T-helper 2 cell (primary cell): ENCODE measurements at regions not wholly inside any gene's neighbourhood (a gene's known extent, or its start where the extent isn't known, plus 50 kb on each side); places are given as distances from the start of the nearest gene placed in this dataset.
A peak's percentile ranks its signal among the peaks of the same experiment; 100 is the strongest.

Experiments used
- DNase-seq, 5 experiments: peaks; one replicate each; pipeline versions ENCODE4 v3.0.0 to v3.0.0-alpha.2; 2012 to 2022

- DNase-seq: no peak
These were observed 224.1 kb downstream of the SS18 start for GRCh38 chr18:25866331-25866730.

- no peak for DNase-seq
These were observed 227.4 kb downstream of the SS18 start for GRCh38 chr18:25862881-25863600.

GRCh38 chr18:25853691-25854433, 236.6 kb downstream of the SS18 start:
- no peak for DNase-seq

- DNase-seq: peak in 1 of 5 experiments; percentile 43
These were observed 246.6 kb downstream of the SS18 start for GRCh38 chr18:25843791-25844190.

- no peak for DNase-seq
These were observed 247.7 kb downstream of the SS18 start for GRCh38 chr18:25842665-25843064.

GRCh38 chr18:25834061-25834460, 256.4 kb downstream of the SS18 start:
- no peak for DNase-seq

GRCh38 chr18:25832001-25832604, 258.3 kb downstream of the SS18 start:
- DNase-seq: no peak

GRCh38 chr18:25831301-25831701, 259.1 kb downstream of the SS18 start:
- no peak for DNase-seq

GRCh38 chr18:25830787-25831186, 259.6 kb downstream of the SS18 start:
- DNase-seq: no peak

GRCh38 chr18:25827961-25828561, 262.4 kb downstream of the SS18 start:
- DNase-seq: no peak

- no peak for DNase-seq
These were observed 263.2 kb downstream of the SS18 start for GRCh38 chr18:25827228-25827627.

GRCh38 chr18:25826823-25827222, 263.6 kb downstream of the SS18 start:
- DNase-seq: no peak

- DNase-seq: no peak
These were observed 264.2 kb downstream of the SS18 start for GRCh38 chr18:25825979-25826776.

- no peak for DNase-seq
These were observed 265.4 kb downstream of the SS18 start for GRCh38 chr18:25825056-25825455.

GRCh38 chr18:25819746-25820363, 270.6 kb downstream of the SS18 start:
- no peak for DNase-seq

GRCh38 chr18:25818505-25818904, 271.9 kb downstream of the SS18 start:
- DNase-seq: no peak

GRCh38 chr18:25817546-25818237, 272.7 kb downstream of the SS18 start:
- no peak for DNase-seq

GRCh38 chr18:25815659-25816058, 274.8 kb downstream of the SS18 start:
- DNase-seq: no peak

- peak in 1 of 5 experiments; percentile 68 for DNase-seq
These were observed 275.5 kb downstream of the SS18 start for GRCh38 chr18:25814841-25815458.

GRCh38 chr18:25813110-25813509, 277.3 kb downstream of the SS18 start:
- DNase-seq: no peak

GRCh38 chr18:25810736-25811135, 279.7 kb downstream of the SS18 start:
- no peak for DNase-seq
